ENCODE measurements at regions not wholly inside any gene's neighbourhood (a gene's known extent, or its start where the extent isn't known, plus 50 kb on each side); places are given as distances from the start of the nearest gene placed in this dataset.

GRCh38 chr5:38667499-38667776 is 111.0 kb upstream of the LIFR start:
- Histone ChIP-seq H2BK12ac (ENCODE audit: low read depth, low read length) (no peak overlapping the region), H4K5ac (ENCODE audit: insufficient read length, low read depth, low read length) (no peak overlapping the region), H2AK5ac (ENCODE audit: low read depth, low read length) (no peak overlapping the region), H3K79me1 (ENCODE audit: low read depth, low read length) (no peaks in the 10 kb centered on the region), H3K9me3 (ENCODE audit: insufficient read depth in 2 of 2, low read depth in 1 of 2, low read length in 1 of 2) (no peaks in the 10 kb centered on the region), H3K27me3 (replicated peaks in 1 of 4; ENCODE audit: control insufficient read depth in 3 of 4, extremely low read depth in 1 of 4, insufficient read depth in 3 of 4, low read length in 3 of 4) (no peaks in the 10 kb centered on the region), H3K4me2 (ENCODE audit: insufficient read depth in 1 of 2, low read depth in 2 of 2, low read length in 2 of 2) (no peak overlapping the region), H3K14ac (ENCODE audit: insufficient read length) (no peak overlapping the region), H2BK15ac (ENCODE audit: low read length) (no peak overlapping the region), H2BK120ac (replicated peaks; ENCODE audit: low read depth, low read length) (no peak overlapping the region), H2BK20ac (ENCODE audit: low read length) (no peak overlapping the region), H3K4ac (replicated peaks; ENCODE audit: insufficient read length, low read depth, low read length) (no peak overlapping the region), H3K18ac (ENCODE audit: extremely low read depth, low read length) (no peak overlapping the region), H3K56ac (replicated peaks; ENCODE audit: insufficient read length, low read depth, low read length) (no peak overlapping the region), H3K36me3 (ENCODE audit: control insufficient read depth in 2 of 4, insufficient read depth in 4 of 4, low read length in 3 of 4) (no peaks in the 10 kb centered on the region), H4K20me1 (replicated peaks in 1 of 2; ENCODE audit: control insufficient read depth in 1 of 2, insufficient read depth in 2 of 2, low read length in 2 of 2) (no peaks in the 10 kb centered on the region), H3K23me2 (ENCODE audit: low read depth, low read length) (no peaks in the 10 kb centered on the region), H4K91ac (replicated peaks; ENCODE audit: insufficient read length, low read length) (no peak overlapping the region), H4K8ac (ENCODE audit: extremely low read depth, insufficient read depth, low read length) (no peak overlapping the region), H3K79me2 (ENCODE audit: control insufficient read depth in 1 of 2, insufficient read depth in 2 of 2, low read length in 2 of 2) (no peaks in the 10 kb centered on the region), H3K9ac (replicated peaks in 1 of 4; ENCODE audit: extremely low read depth in 1 of 4, low read depth in 3 of 4, low read length in 3 of 4) (no peak overlapping the region), H3K4me1 (replicated peaks in 1 of 4; ENCODE audit: control insufficient read depth in 3 of 4, insufficient read depth in 4 of 4, low read length in 3 of 4) (no peaks in the 10 kb centered on the region), H2BK5ac (ENCODE audit: low read depth, low read length) (no peak overlapping the region), H3K27ac (ENCODE audit: low read depth, low read length) (no peak overlapping the region), H3K23ac (ENCODE audit: insufficient read length) (no peak overlapping the region), H3K4me3 (ENCODE audit: extremely low read depth in 1 of 4, insufficient read depth in 2 of 4, low read depth in 3 of 4, low read length in 4 of 4) (no peak overlapping the region), H2AFZ (ENCODE audit: low read length) (no peak overlapping the region)
- WGBS, 2 experiments (ENCODE audit: extremely low coverage in 1 of 2, insufficient coverage in 1 of 2, insufficient read length in 1 of 2, insufficient replicate concordance in 2 of 2, low coverage in 1 of 2, low lambda C conversion rate in 2 of 2, missing lambda C conversion rate in 1 of 2), result 94% methylated on average over 1 of the region's 1 CpG; no CpG with 5 or more reads in 1 of the 2 experiments
- ChIA-PET POLR2A (ENCODE audit: partially characterized antibody) (no interaction called here), CTCF (ENCODE audit: partially characterized antibody) (interaction anchor here (0.6 to 3.1 kb wide), 19 partner anchors 10 to 255 kb away, joined by 3 to 19 read pairs (median 4); no protein-coding TSS in a partner anchor)
- FAIRE-seq (no peak), DNase-seq (ENCODE audit: low read depth in 1 of 2, low spot score in 2 of 2) (no peak)
- no peak for TF ChIP-seq CTBP2 (IDR thresholded peaks at IDR 0.05; ENCODE audit: borderline replicate concordance, insufficient read depth, insufficient read length, low read length)
- TF ChIP-seq TAF7 (optimal IDR thresholded peaks at IDR 0.05; ENCODE audit: borderline replicate concordance, low read depth, low read length), result no peak
- no peak for TF ChIP-seq ASH2L (IDR thresholded peaks at IDR 0.05; ENCODE audit: low read length)
- no peak for TF ChIP-seq CHD2 (IDR thresholded peaks at IDR 0.05; ENCODE audit: low read length)
- no peak for TF ChIP-seq EP300 (IDR thresholded peaks at IDR 0.05; ENCODE audit: borderline replicate concordance in 1 of 2, low read depth in 2 of 2, low read length in 2 of 2)
- TF ChIP-seq SRF (IDR thresholded peaks at IDR 0.05; ENCODE audit: low read depth, low read length), result no peak
- no peak for TF ChIP-seq GABPA (IDR thresholded peaks at IDR 0.05; ENCODE audit: borderline replicate concordance, insufficient read depth, low read length)
- no peak for TF ChIP-seq EGR1 (IDR thresholded peaks at IDR 0.05; ENCODE audit: borderline replicate concordance, low read depth, low read length)
- no peak for TF ChIP-seq CHD1 (IDR thresholded peaks at IDR 0.05; ENCODE audit: low read depth, low read length)
- TF ChIP-seq SIX5 (IDR thresholded peaks at IDR 0.05; ENCODE audit: low read depth, low read length), result no peak
- TF ChIP-seq RNF2 (IDR thresholded peaks at IDR 0.05; ENCODE audit: borderline replicate concordance, low read depth, low read length, missing control alignments, poor library complexity, severe bottlenecking), result no peak
- TF ChIP-seq YY1 (IDR thresholded peaks at IDR 0.05; ENCODE audit: low read depth, low read length), result no peak
- TF ChIP-seq CREB1 (IDR thresholded peaks at IDR 0.05), result no peak
- TF ChIP-seq RFX5 (IDR thresholded peaks at IDR 0.05; ENCODE audit: borderline replicate concordance, low read depth, low read length), result no peak
- TF ChIP-seq NANOG (IDR thresholded peaks at IDR 0.05; ENCODE audit: insufficient read depth, low read depth, low read length, poor library complexity, severe bottlenecking), result no peak

Data from H1 (cell line).